Epithelial cell of prostate (primary cell): ENCODE measurements at regions not wholly inside any gene's neighbourhood (a gene's known extent, or its start where the extent isn't known, plus 50 kb on each side); places are given as distances from the start of the nearest gene placed in this dataset.

Experiments
- DNase-seq: peaks from one replicate; pipeline ENCODE4 v3.0.0-alpha.2; 2011; ENCODE audit warnings: low read depth, low spot score
- H3K27ac ChIP-seq: fragments of 450-650 bp; 2 replicates; pipeline ENCODE4 v1.5.1; 2017; ENCODE audit warnings: mild to moderate bottlenecking

GRCh38 chr4:60209588-60209987 lies 990.5 kb upstream of the ADGRL3 start:
- no peak for DNase-seq
- H3K27ac ChIP-seq, result no peak overlapping the region

- DNase-seq, result no peak
- H3K27ac ChIP-seq, result no peak overlapping the region
Observed at GRCh38 chr4:60215906-60216305, 984.2 kb upstream of the ADGRL3 start.

GRCh38 chr4:60216752-60217151 lies 983.4 kb upstream of the ADGRL3 start:
- H3K27ac ChIP-seq, result peak overlapping the region; percentile 13
- DNase-seq, result no peak

GRCh38 chr4:60221866-60222265 lies 978.3 kb upstream of the ADGRL3 start:
- no peak overlapping the region for H3K27ac ChIP-seq
- no peak for DNase-seq

GRCh38 chr4:60223208-60223923 lies 976.8 kb upstream of the ADGRL3 start:
- no peak for DNase-seq

DNA sequence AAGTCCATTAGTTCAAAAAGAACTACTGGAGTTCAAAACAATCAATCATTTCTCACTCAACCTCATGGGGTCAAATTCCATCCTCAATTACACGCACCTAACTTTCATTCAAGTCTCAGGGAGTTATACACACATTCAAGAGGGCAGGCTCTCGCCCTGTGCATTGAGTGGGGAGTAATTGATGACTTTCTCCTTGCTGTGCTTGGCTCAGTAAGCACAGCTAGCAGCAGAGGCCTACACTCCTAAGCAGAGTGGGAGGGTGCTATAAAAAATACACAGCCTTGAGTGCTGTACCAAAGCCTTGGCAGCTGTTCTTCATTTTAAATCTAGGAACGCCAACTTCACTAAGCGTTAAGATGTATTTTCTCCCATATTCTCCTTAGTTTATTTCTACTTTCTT lies 958.3 kb upstream of the ADGRL3 start:
- no peak overlapping the region for H3K27ac ChIP-seq
- no peak for DNase-seq

More at GRCh38 chr4:60223208-60223923, 976.8 kb upstream of the ADGRL3 start:
- no peak overlapping the region for H3K27ac ChIP-seq

GRCh38 chr4:60249784-60250183 lies 950.3 kb upstream of the ADGRL3 start:
- H3K27ac ChIP-seq, result no peak overlapping the region
- DNase-seq, result no peak

GRCh38 chr4:60250657-60251056 lies 949.5 kb upstream of the ADGRL3 start:
- no peak for DNase-seq
- no peak overlapping the region for H3K27ac ChIP-seq

DNA sequence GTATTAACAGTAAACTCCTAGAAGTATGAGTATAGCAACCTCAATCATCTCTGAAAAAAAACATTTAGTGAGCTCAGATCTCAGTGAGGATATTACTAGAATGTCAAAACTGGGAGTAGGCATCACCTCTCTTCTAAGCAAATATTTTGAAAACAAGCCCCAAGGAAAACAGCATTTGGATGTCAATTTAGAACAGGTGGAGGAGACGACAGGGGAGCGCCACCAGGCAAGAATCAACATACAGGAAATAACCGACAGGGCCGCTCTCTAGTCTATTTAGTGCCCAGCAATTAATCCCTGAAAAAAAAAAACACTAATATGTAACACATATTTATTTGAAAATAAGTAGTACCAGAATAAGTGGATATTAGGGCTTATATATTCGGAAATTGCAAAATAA lies 940.3 kb upstream of the ADGRL3 start:
- H3K27ac ChIP-seq, result no peak overlapping the region
- no peak for DNase-seq

- no peak overlapping the region for H3K27ac ChIP-seq
- DNase-seq, result no peak
Observed at GRCh38 chr4:60266505-60266904, 933.6 kb upstream of the ADGRL3 start.

DNA sequence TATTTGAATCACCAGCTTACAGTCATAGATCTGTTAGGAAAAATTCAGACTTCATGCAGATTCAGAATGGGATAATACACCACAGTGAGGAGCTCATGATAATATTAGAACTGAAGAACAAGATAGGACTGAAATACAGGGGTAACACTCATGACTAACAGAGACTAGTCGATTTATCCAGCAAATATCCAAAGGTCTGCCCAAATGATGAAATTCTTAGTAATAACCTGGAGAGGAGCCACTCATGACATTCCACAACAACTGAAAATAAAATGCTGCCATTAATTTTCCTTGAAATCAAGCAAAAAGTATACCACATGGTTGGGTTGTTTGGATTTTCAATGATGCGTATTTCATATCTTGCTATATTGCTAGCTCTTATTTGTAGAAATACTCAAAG lies 903.7 kb upstream of the ADGRL3 start:
- DNase-seq, result no peak
- no peak overlapping the region for H3K27ac ChIP-seq

DNA sequence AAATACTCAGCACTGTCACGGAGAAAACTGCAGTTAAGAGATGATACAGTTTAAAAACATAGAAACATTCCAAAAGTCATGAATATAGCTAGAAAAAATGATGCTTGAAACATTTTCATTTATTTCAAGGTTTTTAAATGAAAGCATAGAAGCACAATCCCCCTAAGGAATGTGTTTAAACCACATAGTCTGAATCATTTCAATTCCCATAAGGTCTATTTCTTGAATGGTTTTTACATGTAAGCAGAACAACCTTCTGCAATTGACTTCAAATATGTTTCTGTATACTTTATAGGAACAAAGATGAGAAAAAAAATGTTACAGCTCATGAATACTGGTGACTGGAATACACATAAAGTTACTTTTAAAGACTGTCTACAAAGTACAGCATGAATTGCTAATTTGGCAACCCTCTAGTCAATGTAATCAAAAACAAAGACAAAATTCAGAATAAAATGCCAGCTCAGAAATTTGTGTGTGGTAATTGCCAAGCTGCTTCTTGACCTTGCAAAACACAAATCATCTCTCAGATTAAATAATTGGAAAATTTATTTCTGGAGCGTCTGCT lies 886.4 kb upstream of the ADGRL3 start:
- no peak for DNase-seq
- no peak overlapping the region for H3K27ac ChIP-seq

DNA sequence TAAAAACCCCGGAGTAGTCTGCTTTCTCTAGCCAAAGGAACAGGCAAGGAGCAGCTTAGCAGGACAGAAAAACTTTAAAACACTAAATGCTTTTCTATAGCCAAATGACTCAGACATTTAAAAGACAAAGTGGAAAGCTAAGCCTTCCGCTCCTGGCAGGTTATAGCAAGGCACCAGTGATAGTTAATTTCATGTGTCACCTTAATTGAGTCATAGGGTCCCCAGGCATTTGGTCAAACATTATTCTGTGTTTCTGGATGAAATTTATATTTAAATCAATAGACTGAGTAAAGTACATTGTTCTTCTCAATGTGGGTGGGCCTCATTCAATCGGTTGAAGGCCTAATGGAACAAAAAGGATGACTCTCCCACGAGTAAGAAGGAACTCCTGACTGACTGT lies 885.7 kb upstream of the ADGRL3 start:
- no peak overlapping the region for H3K27ac ChIP-seq
- no peak for DNase-seq

DNA sequence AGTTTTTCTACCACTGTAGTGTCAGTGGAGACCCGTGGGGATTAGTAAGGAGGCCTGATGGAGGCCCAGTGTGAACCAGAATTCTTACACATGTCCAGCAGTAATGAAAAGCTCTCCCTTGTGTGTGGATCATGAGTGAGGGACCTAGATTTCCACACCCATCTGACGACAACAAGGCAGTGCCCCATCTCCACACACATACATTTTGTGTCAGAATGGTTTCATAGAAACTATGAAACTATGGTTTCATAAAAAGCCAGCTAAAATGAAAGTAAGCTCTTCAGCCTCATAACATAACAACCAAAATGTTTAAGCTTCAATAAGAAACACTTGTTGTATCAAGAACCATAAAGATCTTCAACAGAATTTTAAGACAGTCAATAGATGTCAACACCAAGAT lies 884.5 kb upstream of the ADGRL3 start:
- H3K27ac ChIP-seq, result no peak overlapping the region
- no peak for DNase-seq

DNA sequence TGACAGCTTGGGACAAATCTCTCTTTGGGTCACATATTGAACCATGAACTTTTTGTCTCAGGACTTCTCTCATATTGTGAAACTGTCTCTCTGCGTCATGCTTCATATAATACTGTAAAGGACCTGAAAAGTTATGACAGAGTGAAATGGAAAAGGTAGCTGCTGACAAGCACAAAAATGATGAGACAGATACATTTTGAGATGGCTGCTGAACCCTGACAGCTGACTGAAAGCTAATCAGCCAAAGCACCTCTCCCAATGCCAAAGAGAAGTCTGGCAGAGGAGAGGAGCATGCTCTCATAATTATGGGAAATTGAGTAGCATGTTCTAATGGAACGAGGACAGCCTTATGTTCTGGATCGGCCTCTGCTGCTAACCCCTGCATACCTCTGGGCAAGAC lies 873.4 kb upstream of the ADGRL3 start:
- no peak for DNase-seq
- no peak overlapping the region for H3K27ac ChIP-seq

DNA sequence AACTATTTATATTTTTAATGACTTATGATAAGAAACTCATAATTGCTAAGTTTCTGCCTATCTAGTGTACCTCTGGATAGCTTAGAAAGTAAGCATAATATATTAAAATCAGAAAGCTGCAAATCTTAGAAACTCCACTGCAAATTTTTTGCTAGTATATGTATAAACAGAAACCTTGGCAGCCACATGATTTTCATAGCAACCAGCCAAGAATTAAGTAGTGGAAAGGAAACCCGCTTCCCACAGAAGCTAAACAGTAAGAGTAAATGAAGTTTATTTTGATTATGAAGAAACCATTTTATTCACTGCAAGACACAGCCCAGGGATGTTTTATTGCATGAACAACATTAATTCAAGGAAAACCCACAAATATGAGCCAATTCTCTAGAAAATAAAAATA lies 872.5 kb upstream of the ADGRL3 start:
- DNase-seq, result no peak
- no peak overlapping the region for H3K27ac ChIP-seq

- peak; percentile 1 for DNase-seq
- H3K27ac ChIP-seq, result no peak overlapping the region
Observed at GRCh38 chr4:60344908-60345307, 855.2 kb upstream of the ADGRL3 start.

DNA sequence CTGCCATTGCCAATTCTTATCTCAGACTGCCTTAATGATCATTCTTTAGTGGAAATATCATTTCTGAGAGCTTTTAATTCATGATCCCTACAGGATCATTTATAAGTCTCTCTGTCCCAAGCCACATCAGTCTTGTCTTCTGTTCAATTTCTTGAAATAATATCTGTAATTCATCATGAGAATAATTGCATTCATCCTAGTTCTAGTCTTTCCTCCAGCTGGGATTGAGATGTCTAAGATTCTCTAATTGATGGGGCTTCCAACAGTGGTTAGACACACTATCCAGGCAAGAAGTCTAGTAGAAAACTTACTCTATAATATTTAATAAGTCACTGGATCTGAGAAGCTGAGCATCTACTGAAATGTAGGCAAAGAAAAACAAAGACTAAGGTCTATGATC lies 854.7 kb upstream of the ADGRL3 start:
- DNase-seq, result no peak
- no peak overlapping the region for H3K27ac ChIP-seq

- H3K27ac ChIP-seq, result no peak overlapping the region
- DNase-seq, result no peak
Observed at GRCh38 chr4:60359746-60360367, 840.3 kb upstream of the ADGRL3 start.

DNA sequence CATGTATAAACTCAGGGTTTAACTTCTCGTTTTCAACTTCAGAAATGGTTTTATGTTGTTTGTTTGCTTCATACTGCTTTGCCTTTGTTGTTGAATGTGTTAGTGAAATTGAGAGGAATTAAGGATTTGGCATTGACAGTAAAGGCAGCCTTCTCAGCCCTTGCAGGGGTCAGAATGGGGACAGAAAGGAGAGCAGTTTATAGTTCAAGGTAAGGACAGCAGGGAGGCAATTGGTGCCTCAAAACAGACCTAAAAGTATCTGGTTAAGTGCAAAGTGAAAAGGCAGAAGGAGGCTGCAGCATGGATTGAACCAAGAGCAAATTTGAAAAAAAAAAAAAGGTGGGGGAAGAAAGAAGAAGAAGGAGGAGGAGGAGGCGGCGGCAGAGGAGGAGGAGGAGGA lies 835.0 kb upstream of the ADGRL3 start:
- no peak overlapping the region for H3K27ac ChIP-seq

DNA sequence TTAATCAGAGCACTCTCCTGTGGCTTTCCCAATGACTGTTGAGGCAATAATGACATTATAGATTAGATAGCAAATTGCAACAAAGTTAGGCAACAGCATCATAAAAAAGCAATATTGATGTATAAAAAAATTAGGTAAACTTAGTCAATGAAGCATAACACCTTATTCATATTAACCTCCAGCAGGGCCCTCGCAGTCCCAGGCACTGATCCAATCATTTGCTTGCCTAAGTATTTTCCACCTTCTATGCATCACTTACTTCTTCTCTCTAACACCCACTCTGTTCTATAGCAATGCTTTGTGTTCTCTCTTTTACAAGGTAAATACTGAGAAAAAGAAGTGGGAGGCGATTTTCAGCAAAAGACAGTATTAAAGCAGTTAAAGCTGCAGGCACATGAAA lies 833.5 kb upstream of the ADGRL3 start:
- no peak overlapping the region for H3K27ac ChIP-seq
- DNase-seq, result no peak

More for the DNA sequence above, 835.0 kb upstream of the ADGRL3 start:
- no peak for DNase-seq

DNA sequence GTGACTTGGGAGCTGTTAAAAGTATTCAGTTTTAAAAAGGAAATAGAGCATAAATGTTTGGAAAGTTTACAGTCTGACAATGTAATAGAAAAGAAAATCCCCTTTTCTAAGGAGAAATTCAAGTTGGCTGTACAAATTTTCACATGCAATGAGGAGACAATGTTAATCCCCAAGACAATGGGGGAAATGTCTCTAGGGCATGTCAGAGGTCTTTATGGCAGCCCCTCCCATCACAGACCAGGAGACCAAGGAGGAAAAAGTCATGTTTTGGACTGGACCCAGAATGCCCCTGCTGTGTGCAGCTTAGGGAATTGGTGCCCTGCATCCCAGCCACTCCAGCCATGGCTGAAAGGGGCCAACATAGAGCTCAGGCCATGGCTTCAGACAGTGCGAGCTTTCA lies 831.1 kb upstream of the ADGRL3 start:
- no peak overlapping the region for H3K27ac ChIP-seq
- no peak for DNase-seq
